ENCODE measurements at regions not wholly inside any gene's neighbourhood (a gene's known extent, or its start where the extent isn't known, plus 50 kb on each side); places are given as distances from the start of the nearest gene placed in this dataset.

DNA sequence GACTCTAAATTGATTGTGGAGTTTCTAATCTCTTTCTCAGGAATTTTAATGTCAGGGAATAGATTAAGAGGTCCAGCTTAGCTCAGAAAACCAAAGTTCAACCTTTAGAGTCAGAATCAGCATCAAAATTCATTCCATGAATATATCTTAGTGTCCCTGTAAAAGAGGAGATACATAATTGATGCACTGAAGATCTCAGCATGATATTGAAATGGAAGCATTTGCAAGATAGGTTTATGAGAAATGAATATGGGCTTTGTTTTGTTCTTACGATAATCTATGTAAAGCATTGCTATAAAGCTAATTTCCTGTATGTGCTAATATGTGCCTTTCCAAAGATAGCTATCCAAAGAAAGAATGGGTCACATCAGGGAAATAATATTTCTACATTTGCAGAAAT, 404.5 kb upstream of the HSF2 start:
- Histone ChIP-seq H3K36me3 (ENCODE audit: insufficient read depth, low read length) (no peaks in the 10 kb centered on the region), H3K4me1 (ENCODE audit: insufficient read depth, low read length) (no peaks in the 10 kb centered on the region), H3K4me3 (ENCODE audit: low read depth in 1 of 2, low read length in 2 of 2) (no peak overlapping the region), H3K9ac (ENCODE audit: low read length) (no peak overlapping the region), H3K27me3 (ENCODE audit: control insufficient read depth in 1 of 2, insufficient read depth in 2 of 2, low read length in 2 of 2) (no peaks in the 10 kb centered on the region), H3K9me3 (ENCODE audit: low read length) (no peaks in the 10 kb centered on the region), H3K27ac (ENCODE audit: low read depth, low read length) (no peak overlapping the region)

GRCh38 chr6:121998631-121999030, 400.8 kb upstream of the HSF2 start:
- Histone ChIP-seq H3K9ac (ENCODE audit: low read length) (no peak overlapping the region), H3K36me3 (ENCODE audit: insufficient read depth, low read length) (no peaks in the 10 kb centered on the region), H3K27ac (ENCODE audit: low read depth, low read length) (no peak overlapping the region), H3K4me3 (ENCODE audit: low read depth in 1 of 2, low read length in 2 of 2) (no peak overlapping the region), H3K4me1 (ENCODE audit: insufficient read depth, low read length) (no peaks in the 10 kb centered on the region), H3K9me3 (ENCODE audit: low read length) (no peaks in the 10 kb centered on the region), H3K27me3 (ENCODE audit: control insufficient read depth in 1 of 2, insufficient read depth in 2 of 2, low read length in 2 of 2) (no peaks in the 10 kb centered on the region)

GRCh38 chr6:121999456-122000065, 399.9 kb upstream of the HSF2 start:
- H3K27ac ChIP-seq (ENCODE audit: low read depth, low read length): no peak overlapping the region
- H3K9ac ChIP-seq (ENCODE audit: low read length): no peak overlapping the region
- H3K27me3 ChIP-seq (ENCODE audit: control insufficient read depth in 1 of 2, insufficient read depth in 2 of 2, low read length in 2 of 2): no peaks in the 10 kb centered on the region
- H3K4me1 ChIP-seq (ENCODE audit: insufficient read depth, low read length): no peaks in the 10 kb centered on the region
- H3K36me3 ChIP-seq (ENCODE audit: insufficient read depth, low read length): no peaks in the 10 kb centered on the region
- no peaks in the 10 kb centered on the region for H3K9me3 ChIP-seq (ENCODE audit: low read length)
- H3K4me3 ChIP-seq (ENCODE audit: low read depth in 1 of 2, low read length in 2 of 2): no peak overlapping the region

GRCh38 chr6:122005661-122006060, 393.8 kb upstream of the HSF2 start:
- no peaks in the 10 kb centered on the region for H3K36me3 ChIP-seq (ENCODE audit: insufficient read depth, low read length)
- no peaks in the 10 kb centered on the region for H3K9me3 ChIP-seq (ENCODE audit: low read length)
- H3K4me3 ChIP-seq (ENCODE audit: low read depth in 1 of 2, low read length in 2 of 2): no peak overlapping the region
- H3K9ac ChIP-seq (ENCODE audit: low read length): no peak overlapping the region
- no peaks in the 10 kb centered on the region for H3K27me3 ChIP-seq (ENCODE audit: control insufficient read depth in 1 of 2, insufficient read depth in 2 of 2, low read length in 2 of 2)
- H3K27ac ChIP-seq (ENCODE audit: low read depth, low read length): no peak overlapping the region
- H3K4me1 ChIP-seq (ENCODE audit: insufficient read depth, low read length): no peaks in the 10 kb centered on the region

DNA sequence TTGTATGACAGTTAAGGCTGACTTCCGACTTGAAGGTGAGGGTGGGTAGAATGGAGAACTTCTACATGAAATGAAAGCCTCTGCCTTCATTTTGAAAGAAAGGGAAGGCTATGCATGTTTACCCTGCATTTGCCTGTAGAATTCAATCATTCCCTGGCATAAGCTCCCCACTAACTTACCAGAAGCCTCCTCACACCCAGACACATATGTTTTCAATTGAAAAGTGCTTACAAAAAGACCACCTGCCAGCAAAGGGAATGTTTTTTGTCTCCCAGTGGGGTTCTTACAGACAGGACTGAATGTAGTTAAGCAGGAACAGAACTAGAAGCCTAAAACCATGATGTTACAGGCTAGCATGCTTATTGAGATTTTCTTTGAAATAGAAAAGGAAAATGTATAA, 392.1 kb upstream of the HSF2 start:
- Histone ChIP-seq H3K9ac (ENCODE audit: low read length) (no peak overlapping the region), H3K27me3 (ENCODE audit: control insufficient read depth in 1 of 2, insufficient read depth in 2 of 2, low read length in 2 of 2) (no peaks in the 10 kb centered on the region), H3K27ac (ENCODE audit: low read depth, low read length) (no peak overlapping the region), H3K4me1 (ENCODE audit: insufficient read depth, low read length) (no peaks in the 10 kb centered on the region), H3K4me3 (ENCODE audit: low read depth in 1 of 2, low read length in 2 of 2) (no peak overlapping the region), H3K36me3 (ENCODE audit: insufficient read depth, low read length) (no peaks in the 10 kb centered on the region), H3K9me3 (ENCODE audit: low read length) (no peaks in the 10 kb centered on the region)

- no peaks in the 10 kb centered on the region for H3K36me3 ChIP-seq (ENCODE audit: insufficient read depth, low read length)
- H3K9ac ChIP-seq (ENCODE audit: low read length): no peak overlapping the region
- no peaks in the 10 kb centered on the region for H3K27me3 ChIP-seq (ENCODE audit: control insufficient read depth in 1 of 2, insufficient read depth in 2 of 2, low read length in 2 of 2)
- no peak overlapping the region for H3K4me3 ChIP-seq (ENCODE audit: low read depth in 1 of 2, low read length in 2 of 2)
- H3K9me3 ChIP-seq (ENCODE audit: low read length): no peaks in the 10 kb centered on the region
- no peak overlapping the region for H3K27ac ChIP-seq (ENCODE audit: low read depth, low read length)
- H3K4me1 ChIP-seq (ENCODE audit: insufficient read depth, low read length): no peaks in the 10 kb centered on the region
These were observed 391.1 kb upstream of the HSF2 start for GRCh38 chr6:122008101-122008999.

DNA sequence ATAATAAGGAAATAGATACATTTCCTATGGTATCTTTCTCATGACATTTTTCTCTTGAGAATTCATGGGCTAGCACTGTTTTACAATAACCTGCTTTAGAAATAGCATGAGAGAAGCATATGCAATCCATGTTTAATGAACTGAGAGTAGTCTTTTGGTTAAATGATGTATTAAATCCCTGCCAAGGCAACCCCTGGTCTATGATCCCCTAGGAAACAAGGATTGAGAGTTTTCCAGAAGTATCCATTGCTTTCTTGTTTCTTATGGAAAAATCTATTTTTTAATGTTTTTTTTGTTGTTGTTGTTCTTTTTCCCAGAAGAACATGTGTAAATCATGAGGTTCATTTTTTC, 390.5 kb upstream of the HSF2 start:
- Histone ChIP-seq H3K27ac (ENCODE audit: low read depth, low read length) (no peak overlapping the region), H3K4me3 (ENCODE audit: low read depth in 1 of 2, low read length in 2 of 2) (no peak overlapping the region), H3K4me1 (ENCODE audit: insufficient read depth, low read length) (no peaks in the 10 kb centered on the region), H3K9me3 (ENCODE audit: low read length) (no peaks in the 10 kb centered on the region), H3K36me3 (ENCODE audit: insufficient read depth, low read length) (no peaks in the 10 kb centered on the region), H3K9ac (ENCODE audit: low read length) (no peak overlapping the region), H3K27me3 (ENCODE audit: control insufficient read depth in 1 of 2, insufficient read depth in 2 of 2, low read length in 2 of 2) (no peaks in the 10 kb centered on the region)

- Histone ChIP-seq H3K36me3 (ENCODE audit: insufficient read depth, low read length) (no peaks in the 10 kb centered on the region), H3K27me3 (ENCODE audit: control insufficient read depth in 1 of 2, insufficient read depth in 2 of 2, low read length in 2 of 2) (no peaks in the 10 kb centered on the region), H3K27ac (ENCODE audit: low read depth, low read length) (no peak overlapping the region), H3K9me3 (ENCODE audit: low read length) (no peaks in the 10 kb centered on the region), H3K9ac (ENCODE audit: low read length) (no peak overlapping the region), H3K4me1 (ENCODE audit: insufficient read depth, low read length) (no peaks in the 10 kb centered on the region), H3K4me3 (ENCODE audit: low read depth in 1 of 2, low read length in 2 of 2) (no peak overlapping the region)
These were observed 386.9 kb upstream of the HSF2 start for GRCh38 chr6:122012578-122012977.

DNA sequence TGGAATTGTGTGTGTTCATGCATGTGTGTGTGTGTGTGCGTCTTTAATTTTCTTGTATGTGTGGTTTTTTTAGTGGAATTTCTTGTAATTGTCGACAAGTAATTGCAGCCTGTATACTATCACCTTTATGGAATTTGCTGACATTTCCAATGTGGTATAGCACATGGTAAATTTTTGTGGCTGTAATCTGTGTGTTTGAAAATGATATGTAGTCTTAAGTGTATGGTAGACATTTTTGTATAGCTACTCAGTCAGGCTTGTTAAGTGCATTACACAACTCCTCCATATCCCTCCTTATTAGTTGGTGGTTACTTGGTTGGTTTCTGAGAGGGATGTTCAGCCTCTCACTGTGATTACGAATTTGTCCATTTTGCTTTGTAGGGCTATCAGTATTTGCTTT, 384.5 kb upstream of the HSF2 start:
- H3K27ac ChIP-seq (ENCODE audit: low read depth, low read length): no peak overlapping the region
- H3K9me3 ChIP-seq (ENCODE audit: low read length): no peaks in the 10 kb centered on the region
- H3K9ac ChIP-seq (ENCODE audit: low read length): no peak overlapping the region
- H3K27me3 ChIP-seq (ENCODE audit: control insufficient read depth in 1 of 2, insufficient read depth in 2 of 2, low read length in 2 of 2): no peaks in the 10 kb centered on the region
- H3K36me3 ChIP-seq (ENCODE audit: insufficient read depth, low read length): no peaks in the 10 kb centered on the region
- no peaks in the 10 kb centered on the region for H3K4me1 ChIP-seq (ENCODE audit: insufficient read depth, low read length)
- no peak overlapping the region for H3K4me3 ChIP-seq (ENCODE audit: low read depth in 1 of 2, low read length in 2 of 2)

DNA sequence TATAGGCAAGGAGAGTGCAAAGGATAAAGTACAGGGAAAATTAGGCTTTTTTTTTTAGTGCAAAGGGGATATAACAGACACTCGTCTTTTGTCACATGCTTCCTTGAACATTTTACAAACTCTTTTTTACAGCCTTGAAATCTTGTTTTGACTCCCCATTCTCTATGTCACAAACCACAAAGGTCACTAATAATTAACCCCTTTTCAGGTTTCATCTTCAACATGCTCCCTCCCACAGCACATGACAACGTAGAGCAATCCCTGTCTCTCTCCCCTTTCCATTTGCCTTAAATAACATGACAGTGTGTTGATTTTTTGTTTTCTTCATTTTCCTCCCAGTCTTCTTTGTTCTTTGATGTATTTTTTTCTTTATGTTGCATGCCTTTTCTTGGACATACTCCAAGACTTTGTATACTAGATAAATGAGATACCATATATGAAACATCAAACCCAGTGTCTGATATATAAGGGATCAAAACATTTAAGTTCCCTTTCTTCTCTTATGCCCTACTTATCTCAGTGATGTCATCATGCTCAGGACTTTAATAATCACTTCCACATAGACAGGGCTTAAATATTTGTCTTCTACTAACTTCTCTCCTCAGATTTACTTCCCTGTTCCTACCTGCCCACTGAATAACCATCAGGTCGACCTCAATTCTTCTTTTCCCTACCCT, 378.7 kb upstream of the HSF2 start:
- Histone ChIP-seq H3K9ac (ENCODE audit: low read length) (no peak overlapping the region), H3K27me3 (ENCODE audit: control insufficient read depth in 1 of 2, insufficient read depth in 2 of 2, low read length in 2 of 2) (no peaks in the 10 kb centered on the region), H3K36me3 (ENCODE audit: insufficient read depth, low read length) (no peaks in the 10 kb centered on the region), H3K4me1 (ENCODE audit: insufficient read depth, low read length) (no peaks in the 10 kb centered on the region), H3K27ac (ENCODE audit: low read depth, low read length) (no peak overlapping the region), H3K9me3 (ENCODE audit: low read length) (no peaks in the 10 kb centered on the region), H3K4me3 (ENCODE audit: low read depth in 1 of 2, low read length in 2 of 2) (no peak overlapping the region)

DNA sequence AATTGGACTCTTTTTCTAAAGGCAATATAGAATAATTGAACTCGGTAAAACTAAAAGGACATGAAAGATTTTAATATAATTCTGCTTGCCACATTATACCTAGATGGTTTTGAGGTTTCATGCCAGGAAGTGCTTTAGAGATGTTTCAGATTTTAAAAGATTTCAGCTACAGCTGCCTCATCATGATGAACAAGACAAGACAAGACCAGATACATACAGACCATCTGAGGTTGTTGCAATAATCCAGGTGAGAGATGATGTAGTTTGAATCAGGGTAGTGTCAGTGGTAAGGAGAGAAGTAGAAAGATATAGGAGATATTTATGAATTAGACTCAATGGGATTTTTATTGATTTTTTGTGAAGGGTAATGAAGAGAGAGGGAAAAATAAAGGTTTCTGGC, 374.3 kb upstream of the HSF2 start:
- H3K4me1 ChIP-seq (ENCODE audit: insufficient read depth, low read length): no peaks in the 10 kb centered on the region
- H3K27me3 ChIP-seq (ENCODE audit: control insufficient read depth in 1 of 2, insufficient read depth in 2 of 2, low read length in 2 of 2): no peaks in the 10 kb centered on the region
- H3K4me3 ChIP-seq (ENCODE audit: low read depth in 1 of 2, low read length in 2 of 2): no peak overlapping the region
- no peaks in the 10 kb centered on the region for H3K9me3 ChIP-seq (ENCODE audit: low read length)
- H3K9ac ChIP-seq (ENCODE audit: low read length): no peak overlapping the region
- no peak overlapping the region for H3K27ac ChIP-seq (ENCODE audit: low read depth, low read length)
- no peaks in the 10 kb centered on the region for H3K36me3 ChIP-seq (ENCODE audit: insufficient read depth, low read length)

All from muscle layer of colon (tissue), 2 donors.